K562 (cell line): ENCODE measurements at regions not wholly inside any gene's neighbourhood (a gene's known extent, or its start where the extent isn't known, plus 50 kb on each side); places are given as distances from the start of the nearest gene placed in this dataset.

ENCODE experiments used
- ATAC-seq: fragments of 200-7000 bp; cut with Tn5 transposase; 3 replicates; pipeline ENCODE4 v1.9.1; 2020; ENCODE audit warnings: moderate library complexity
- BruUV-seq: library from RNA; stranded (reverse); fragments of 400-500 nt; replicated peaks from 2 replicates; lab custom pipeline; 2021; lab: Mats Ljungman, UMichigan
- CTCF ChIA-PET: fragments of 300-600 bp; formaldehyde crosslinking; extraction: SDS; loops from one replicate; lab custom pipeline; 2021; ENCODE audit warnings: low intra/inter-chr PET ratio; lab: Yijun Ruan, JAX
- POLR2A ChIA-PET: fragments of 300-600, 350-650 bp; sonication (Branson Sonifier 250); formaldehyde crosslinking; extraction: SDS; loops from one replicate; lab custom pipeline; 2021; ENCODE audit warnings: antibody characterized with exemption, inconsistent platforms; lab: Yijun Ruan, JAX
- DNase-seq, 4 experiments: peaks; one replicate each; pipeline versions ENCODE4 v3.0.0 to v3.0.0-alpha.2; 2011 to 2018; ENCODE audit warnings: low spot score in 3 of 4, mixed read lengths in 3 of 4; ENCODE audit errors: extremely low read depth in 1 of 4
- FAIRE-seq: peaks from 2 replicates; lab custom pipeline; 2011; peaks lifted over from hg19 to GRCh38; lab: Jason Lieb, UNC
- H2AFZ ChIP-seq: 2 replicates; pipeline ENCODE4 v1.6.0; 2011; ENCODE audit warnings: low read depth, low read length, control low read depth, inconsistent platforms
- H3K27ac ChIP-seq: fragments of 200-600 bp; 3 replicates; pipeline ENCODE4 v1.8.0; 2011; ENCODE audit warnings: low read depth, mild to moderate bottlenecking, control low read depth, inconsistent platforms, low read length, moderate library complexity, mixed read lengths; ENCODE audit errors: extremely low read depth
- H3K27me3 ChIP-seq, 2 experiments: fragments of 300-600 bp in 1 of 2; 2 replicates in 1 of 2; 3 replicates in 1 of 2; pipeline versions ENCODE4 v1.6.0 to v1.8.0; 2011; ENCODE audit warnings: inconsistent platforms in 2 of 2, low read length in 2 of 2, mild to moderate bottlenecking in 1 of 2, mixed read lengths in 1 of 2, moderate library complexity in 1 of 2; ENCODE audit not compliant: control insufficient read depth in 2 of 2, insufficient read depth in 2 of 2
- H3K36me3 ChIP-seq: fragments of 300-600 bp; 3 replicates; pipeline ENCODE4 v1.8.0; 2011; ENCODE audit warnings: mild to moderate bottlenecking, low read length, inconsistent platforms; ENCODE audit not compliant: control insufficient read depth, insufficient read depth
- H3K4me1 ChIP-seq, 2 experiments: fragments of 200-600 bp in 1 of 2; replicated peaks in 1 of 2; 2 replicates in 1 of 2; 3 replicates in 1 of 2; pipeline versions ENCODE4 v1.5.1 to v1.8.0; 2011; ENCODE audit warnings: inconsistent platforms in 2 of 2, low read length in 2 of 2, mild to moderate bottlenecking in 1 of 2, mixed read lengths in 1 of 2, moderate library complexity in 1 of 2; ENCODE audit not compliant: control insufficient read depth in 2 of 2, insufficient read depth in 2 of 2
- H3K4me2 ChIP-seq: 2 replicates; pipeline ENCODE4 v1.6.1; 2011; ENCODE audit warnings: low read length, control low read depth, inconsistent platforms, mixed read lengths; ENCODE audit not compliant: insufficient read depth
- H3K4me3 ChIP-seq: fragments of 200-600 bp; sonication (generic), shearing (Covaris generic); 2 replicates; pipeline ENCODE4 v1.5.1; 2016; ENCODE audit warnings: control low read depth, inconsistent platforms
- H3K79me2 ChIP-seq: fragments of 200-600 bp; 3 replicates; pipeline ENCODE4 v1.8.0; 2011; ENCODE audit warnings: low read length, inconsistent platforms; ENCODE audit not compliant: control insufficient read depth, insufficient read depth
- H3K9ac ChIP-seq, 2 experiments: 2 replicates each; pipeline versions ENCODE4 v1.6.0 to v1.6.1; 2011; ENCODE audit warnings: low read depth in 2 of 2, low read length in 2 of 2, control low read depth in 1 of 2, inconsistent platforms in 1 of 2, mild to moderate bottlenecking in 1 of 2, mixed read lengths in 1 of 2; ENCODE audit not compliant: insufficient read depth in 1 of 2
- H3K9me1 ChIP-seq: one replicate; pipeline ENCODE4 v1.6.0; 2011; ENCODE audit warnings: inconsistent platforms, mild to moderate bottlenecking, low read length, moderate library complexity; ENCODE audit not compliant: control insufficient read depth, insufficient read depth
- H3K9me3 ChIP-seq: replicated peaks from 2 replicates; pipeline ENCODE4 v1.5.1; 2011; ENCODE audit warnings: low read depth, low read length, inconsistent platforms; ENCODE audit not compliant: control insufficient read depth, insufficient read depth
- H4K20me1 ChIP-seq: replicated peaks from 2 replicates; pipeline ENCODE4 v1.6.1; 2011; ENCODE audit warnings: low read length, inconsistent platforms, mixed read lengths; ENCODE audit not compliant: control insufficient read depth, insufficient read depth
- WGBS: fragments of 100-300 bp; shearing (Covaris generic); methylation state at CpG from one replicate; pipeline ENCODE4 v1.1.6; 2016; ENCODE audit warnings: low coverage, mixed read lengths; ENCODE audit not compliant: insufficient coverage; ENCODE audit errors: missing lambda C conversion rate; 5-methylcytosine and 5-hydroxymethylcytosine counted together
- in situ Hi-C: fragments of 300-500 bp; cut with MboI; formaldehyde crosslinking; loops from 4 replicates; pipeline ENCODE4 v1.15.0; 2018; ENCODE audit warnings: inconsistent platforms, mixed read lengths
- intact Hi-C: fragments of 100-400 bp; cut with micrococcal nuclease; formaldehyde crosslinking; loops from 2 replicates; pipeline ENCODE4 v1.14.2; 2022
- TF ChIP-seq, protein P1 (sequence below): fragments of 200-800 bp; sonication (Bioruptor generic); IDR thresholded peaks from 2 replicates; pipeline ENCODE4 v1.6.1; 2016; ENCODE audit warnings: missing genetic modification characterization, missing compliant biosample characterization

- intact Hi-C loops = no loop called here
- Histone ChIP-seq H3K36me3 (no peaks in the 10 kb centered on the region), H3K4me1 (no peaks in the 10 kb centered on the region; a peak in 1 of 5 replicates), H3K9me3 (no peaks in the 10 kb centered on the region), H3K9me1 (no peaks in the 10 kb centered on the region), H3K9ac (no peak overlapping the region), H3K4me2 (no peak overlapping the region), H3K4me3 (no peak overlapping the region), H3K27ac (no peak overlapping the region), H4K20me1 (no peaks in the 10 kb centered on the region), H3K27me3 (no peaks in the 10 kb centered on the region), H3K79me2 (no peaks in the 10 kb centered on the region), H2AFZ (no peak overlapping the region; the same call in 1 of the 2 replicates)
- no TSS peak for BruUV-seq
- WGBS = 80% methylated on average over 1 of the region's 1 CpG
- ChIA-PET POLR2A (no interaction called here), CTCF (no interaction called here)
- FAIRE-seq (no peak), ATAC-seq (no peak), DNase-seq (no peak)
- in situ Hi-C loops = no loop called here
- TF ChIP-seq, protein P1, sequence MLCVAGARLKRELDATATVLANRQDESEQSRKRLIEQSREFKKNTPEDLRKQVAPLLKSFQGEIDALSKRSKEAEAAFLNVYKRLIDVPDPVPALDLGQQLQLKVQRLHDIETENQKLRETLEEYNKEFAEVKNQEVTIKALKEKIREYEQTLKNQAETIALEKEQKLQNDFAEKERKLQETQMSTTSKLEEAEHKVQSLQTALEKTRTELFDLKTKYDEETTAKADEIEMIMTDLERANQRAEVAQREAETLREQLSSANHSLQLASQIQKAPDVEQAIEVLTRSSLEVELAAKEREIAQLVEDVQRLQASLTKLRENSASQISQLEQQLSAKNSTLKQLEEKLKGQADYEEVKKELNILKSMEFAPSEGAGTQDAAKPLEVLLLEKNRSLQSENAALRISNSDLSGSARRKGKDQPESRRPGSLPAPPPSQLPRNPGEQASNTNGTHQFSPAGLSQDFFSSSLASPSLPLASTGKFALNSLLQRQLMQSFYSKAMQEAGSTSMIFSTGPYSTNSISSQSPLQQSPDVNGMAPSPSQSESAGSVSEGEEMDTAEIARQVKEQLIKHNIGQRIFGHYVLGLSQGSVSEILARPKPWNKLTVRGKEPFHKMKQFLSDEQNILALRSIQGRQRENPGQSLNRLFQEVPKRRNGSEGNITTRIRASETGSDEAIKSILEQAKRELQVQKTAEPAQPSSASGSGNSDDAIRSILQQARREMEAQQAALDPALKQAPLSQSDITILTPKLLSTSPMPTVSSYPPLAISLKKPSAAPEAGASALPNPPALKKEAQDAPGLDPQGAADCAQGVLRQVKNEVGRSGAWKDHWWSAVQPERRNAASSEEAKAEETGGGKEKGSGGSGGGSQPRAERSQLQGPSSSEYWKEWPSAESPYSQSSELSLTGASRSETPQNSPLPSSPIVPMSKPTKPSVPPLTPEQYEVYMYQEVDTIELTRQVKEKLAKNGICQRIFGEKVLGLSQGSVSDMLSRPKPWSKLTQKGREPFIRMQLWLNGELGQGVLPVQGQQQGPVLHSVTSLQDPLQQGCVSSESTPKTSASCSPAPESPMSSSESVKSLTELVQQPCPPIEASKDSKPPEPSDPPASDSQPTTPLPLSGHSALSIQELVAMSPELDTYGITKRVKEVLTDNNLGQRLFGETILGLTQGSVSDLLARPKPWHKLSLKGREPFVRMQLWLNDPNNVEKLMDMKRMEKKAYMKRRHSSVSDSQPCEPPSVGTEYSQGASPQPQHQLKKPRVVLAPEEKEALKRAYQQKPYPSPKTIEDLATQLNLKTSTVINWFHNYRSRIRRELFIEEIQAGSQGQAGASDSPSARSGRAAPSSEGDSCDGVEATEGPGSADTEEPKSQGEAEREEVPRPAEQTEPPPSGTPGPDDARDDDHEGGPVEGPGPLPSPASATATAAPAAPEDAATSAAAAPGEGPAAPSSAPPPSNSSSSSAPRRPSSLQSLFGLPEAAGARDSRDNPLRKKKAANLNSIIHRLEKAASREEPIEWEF (CRISPR knock-in tag) = no peak
These were observed 294.7 kb downstream of the ARL4A start for GRCh38 chr7:12982178-12982577.
